ENCODE measurements at regions not wholly inside any gene's neighbourhood (a gene's known extent, or its start where the extent isn't known, plus 50 kb on each side); places are given as distances from the start of the nearest gene placed in this dataset.

GRCh38 chr12:89993632-89994031 is 285.0 kb upstream of the ATP2B1 start:
- TF ChIP-seq CTCF (IDR thresholded peaks at IDR 0.05) (no peak), POLR2A (IDR thresholded peaks at IDR 0.05) (no peak)
